ENCODE measurements at regions not wholly inside any gene's neighbourhood (a gene's known extent, or its start where the extent isn't known, plus 50 kb on each side); places are given as distances from the start of the nearest gene placed in this dataset.

GRCh38 chrX:95640226-95640625 lies 1044.4 kb upstream of the DIAPH2 start:
- Histone ChIP-seq H3K4me3 (no peak overlapping the region), H3K27ac (no peak overlapping the region)
- TF ChIP-seq CTCF (IDR thresholded peaks at IDR 0.05), result no peak
- DNase-seq (ENCODE audit: low spot score), result no peak

GRCh38 chrX:95645738-95646137 lies 1038.9 kb upstream of the DIAPH2 start:
- H3K4me3 ChIP-seq, result no peak overlapping the region
- no peak for DNase-seq (ENCODE audit: low spot score)
- TF ChIP-seq CTCF (IDR thresholded peaks at IDR 0.05), result no peak
- no peak overlapping the region for H3K27ac ChIP-seq

- no peak for TF ChIP-seq CTCF (IDR thresholded peaks at IDR 0.05)
- Histone ChIP-seq H3K27ac (no peak overlapping the region), H3K4me3 (no peak overlapping the region)
- DNase-seq (ENCODE audit: low spot score), result no peak
Measured at GRCh38 chrX:95662200-95662599, 1022.4 kb upstream of the DIAPH2 start.

- TF ChIP-seq CTCF (IDR thresholded peaks at IDR 0.05), result no peak
- DNase-seq (ENCODE audit: low spot score), result no peak
- Histone ChIP-seq H3K4me3 (no peak overlapping the region), H3K27ac (no peak overlapping the region)
Measured at GRCh38 chrX:95666056-95666455, 1018.6 kb upstream of the DIAPH2 start.

- no peak for DNase-seq (ENCODE audit: low spot score)
- no peak for TF ChIP-seq CTCF (IDR thresholded peaks at IDR 0.05)
- Histone ChIP-seq H3K27ac (no peak overlapping the region), H3K4me3 (no peak overlapping the region)
Measured at GRCh38 chrX:95675011-95675410, 1009.6 kb upstream of the DIAPH2 start.

GRCh38 chrX:95675794-95676193 lies 1008.8 kb upstream of the DIAPH2 start:
- no peak for TF ChIP-seq CTCF (IDR thresholded peaks at IDR 0.05)
- DNase-seq (ENCODE audit: low spot score), result no peak
- H3K27ac ChIP-seq, result no peak overlapping the region
- no peak overlapping the region for H3K4me3 ChIP-seq

GRCh38 chrX:95678679-95679078 lies 1006.0 kb upstream of the DIAPH2 start:
- Histone ChIP-seq H3K4me3 (no peak overlapping the region), H3K27ac (no peak overlapping the region)
- DNase-seq (ENCODE audit: low spot score), result no peak
- TF ChIP-seq CTCF (IDR thresholded peaks at IDR 0.05), result no peak

All from coronary artery (tissue), 2 donors.